HEK293 (cell line): ENCODE measurements at regions not wholly inside any gene's neighbourhood (a gene's known extent, or its start where the extent isn't known, plus 50 kb on each side); places are given as distances from the start of the nearest gene placed in this dataset.

Experiments
- CTCF ChIA-PET: fragments of 350-600 bp; formaldehyde crosslinking; extraction: SDS; loops from one replicate; lab custom pipeline; 2021; ENCODE audit warnings: antibody characterized with exemption; lab: Yijun Ruan, JAX
- POLR2A ChIA-PET: fragments of 300-600 bp; formaldehyde crosslinking; extraction: SDS; loops from one replicate; lab custom pipeline; 2020; ENCODE audit warnings: antibody characterized with exemption, inconsistent platforms; lab: Yijun Ruan, JAX
- H3K27ac ChIP-seq: fragments of 200-500 bp; sonication (Bioruptor generic); 2 replicates; pipeline ENCODE4 v1.5.1; 2014; ENCODE audit warnings: low read depth, low read length, control low read depth, inconsistent platforms; ENCODE audit errors: extremely low read depth
- H3K36me3 ChIP-seq, 2 experiments: fragments of 200-500 bp in 1 of 2; sonication (Bioruptor generic) in 1 of 2; 1 replicate in 1 of 2; 2 replicates in 1 of 2; pipeline ENCODE4 v1.5.1; 2014 to 2017; ENCODE audit warnings: inconsistent platforms in 2 of 2, low read length in 2 of 2; ENCODE audit not compliant: control insufficient read depth in 2 of 2, insufficient read depth in 1 of 2
- H3K4me1 ChIP-seq: fragments of 200-500 bp; sonication (Bioruptor generic); 2 replicates; pipeline ENCODE4 v1.5.1; 2014; ENCODE audit warnings: mild to moderate bottlenecking, low read length, inconsistent platforms; ENCODE audit not compliant: control insufficient read depth, insufficient read depth
- H3K4me3 ChIP-seq: 2 replicates; pipeline ENCODE4 v1.5.1; 2011; ENCODE audit warnings: low read depth, mild to moderate bottlenecking, control low read depth, low read length, moderate library complexity
- H3K9me3 ChIP-seq: fragments of 200-500 bp; sonication (Bioruptor generic); 2 replicates; pipeline ENCODE4 v1.5.1; 2014; ENCODE audit warnings: low read depth, low read length, inconsistent platforms; ENCODE audit not compliant: control insufficient read depth, insufficient read depth
- EGR2 ChIP-seq: fragments of 450-650 bp; formaldehyde crosslinking; IDR thresholded peaks from 2 replicates; pipeline ENCODE4 v1.5.1; 2016; ENCODE audit warnings: low read depth, missing biosample characterization, missing genetic modification characterization
- HOXC10 ChIP-seq: sonication (generic); formaldehyde crosslinking; IDR thresholded peaks from 2 replicates; pipeline ENCODE4 v1.8.1; 2023; ENCODE audit warnings: mild to moderate bottlenecking, missing genetic modification reagents
- PRDM1 ChIP-seq: fragments of 450-650 bp; formaldehyde crosslinking; IDR thresholded peaks from 2 replicates; pipeline ENCODE4; 2016; ENCODE audit warnings: missing biosample characterization, missing genetic modification characterization
- TRIM28 ChIP-seq: IDR thresholded peaks from 2 replicates; pipeline ENCODE4 v1.6.1; 2011; ENCODE audit warnings: low read length, control low read depth, borderline replicate concordance
- YY1 ChIP-seq: fragments of 450-650 bp; formaldehyde crosslinking; IDR thresholded peaks from 2 replicates; pipeline ENCODE4 v1.5.1; 2018; ENCODE audit warnings: missing biosample characterization, missing genetic modification characterization
- ZBTB21 ChIP-seq: fragments of 450-650 bp; formaldehyde crosslinking; IDR thresholded peaks from 2 replicates; pipeline ENCODE4 v1.5.1; 2017; ENCODE audit warnings: missing biosample characterization, missing genetic modification characterization
- ZEB2 ChIP-seq: fragments of 450-650 bp; formaldehyde crosslinking; IDR thresholded peaks from 2 replicates; pipeline ENCODE4 v1.5.1; 2016; ENCODE audit warnings: missing biosample characterization, missing genetic modification characterization
- ZIC2 ChIP-seq: fragments of 450-650 bp; formaldehyde crosslinking; IDR thresholded peaks from 2 replicates; pipeline ENCODE4 v1.5.1; 2016; ENCODE audit warnings: missing biosample characterization, missing genetic modification characterization
- ZNF132 ChIP-seq: fragments of 450-650 bp; formaldehyde crosslinking; IDR thresholded peaks from 2 replicates; pipeline ENCODE4 v1.5.1; 2017; ENCODE audit warnings: missing biosample characterization, missing genetic modification characterization, borderline replicate concordance
- ZNF157 ChIP-seq: fragments of 450-650 bp; formaldehyde crosslinking; IDR thresholded peaks from 2 replicates; pipeline ENCODE4 v1.5.1; 2016; ENCODE audit warnings: missing biosample characterization, missing genetic modification characterization
- ZNF16 ChIP-seq: fragments of 450-650 bp; formaldehyde crosslinking; IDR thresholded peaks from 2 replicates; pipeline ENCODE4 v1.5.1; 2016; ENCODE audit warnings: low read depth, missing biosample characterization, missing genetic modification characterization
- ZNF292 ChIP-seq: fragments of 450-650 bp; formaldehyde crosslinking; IDR thresholded peaks from 2 replicates; pipeline ENCODE4 v1.5.1; 2016; ENCODE audit warnings: low read depth, missing biosample characterization, missing genetic modification characterization, borderline replicate concordance
- ZNF37A ChIP-seq: fragments of 450-650 bp; IDR thresholded peaks from 2 replicates; pipeline ENCODE4 v1.5.1; 2018; ENCODE audit warnings: missing biosample characterization, missing genetic modification characterization
- ZNF473 ChIP-seq: fragments of 450-650 bp; formaldehyde crosslinking; IDR thresholded peaks from 2 replicates; pipeline ENCODE4 v1.5.1; 2017; ENCODE audit warnings: missing biosample characterization, missing genetic modification characterization
- ZNF514 ChIP-seq: fragments of 450-650 bp; formaldehyde crosslinking; IDR thresholded peaks from 2 replicates; pipeline ENCODE4 v1.5.1; 2016; ENCODE audit warnings: missing biosample characterization, missing genetic modification characterization
- ZNF521 ChIP-seq: fragments of 450-650 bp; formaldehyde crosslinking; IDR thresholded peaks from 2 replicates; pipeline ENCODE4 v1.5.1; 2017; ENCODE audit warnings: missing biosample characterization, mild to moderate bottlenecking, missing genetic modification characterization
- ZNF530 ChIP-seq: fragments of 450-650 bp; formaldehyde crosslinking; IDR thresholded peaks from 2 replicates; pipeline ENCODE4 v1.5.1; 2016; ENCODE audit warnings: low read depth, missing biosample characterization, missing genetic modification characterization
- ZNF549 ChIP-seq: fragments of 450-650 bp; IDR thresholded peaks from 2 replicates; pipeline ENCODE4 v1.5.1; 2018; ENCODE audit warnings: missing biosample characterization, missing genetic modification characterization, mild to moderate bottlenecking, inconsistent platforms, moderate library complexity
- ZNF610 ChIP-seq: fragments of 450-650 bp; formaldehyde crosslinking; IDR thresholded peaks from 2 replicates; pipeline ENCODE4 v1.5.1; 2016; ENCODE audit warnings: missing biosample characterization, missing genetic modification characterization, borderline replicate concordance
- ZNF623 ChIP-seq: fragments of 450-650 bp; formaldehyde crosslinking; IDR thresholded peaks from 2 replicates; pipeline ENCODE4 v1.5.1; 2016; ENCODE audit warnings: missing biosample characterization, missing genetic modification characterization
- TF ChIP-seq, protein P1 (sequence below): fragments of 450-650 bp; formaldehyde crosslinking; conservative IDR thresholded peaks from 2 replicates; pipeline ENCODE4 v1.5.1; 2016; ENCODE audit warnings: low read depth, missing biosample characterization, missing genetic modification characterization
- TF ChIP-seq, protein P2 (sequence below): fragments of 450-650 bp; formaldehyde crosslinking; IDR thresholded peaks from 2 replicates; pipeline ENCODE4 v1.5.1; 2016; ENCODE audit warnings: missing biosample characterization, missing genetic modification characterization
- TF ChIP-seq, protein P3 (sequence below): fragments of 450-650 bp; formaldehyde crosslinking; conservative IDR thresholded peaks from 2 replicates; pipeline ENCODE4 v1.5.1; 2016; ENCODE audit warnings: low read depth, missing biosample characterization, missing genetic modification characterization
- TF ChIP-seq, protein P4 (sequence below): fragments of 450-650 bp; formaldehyde crosslinking; optimal IDR thresholded peaks from 2 replicates; pipeline ENCODE3; 2016; ENCODE audit warnings: missing biosample characterization, mild to moderate bottlenecking, missing genetic modification characterization

DNA sequence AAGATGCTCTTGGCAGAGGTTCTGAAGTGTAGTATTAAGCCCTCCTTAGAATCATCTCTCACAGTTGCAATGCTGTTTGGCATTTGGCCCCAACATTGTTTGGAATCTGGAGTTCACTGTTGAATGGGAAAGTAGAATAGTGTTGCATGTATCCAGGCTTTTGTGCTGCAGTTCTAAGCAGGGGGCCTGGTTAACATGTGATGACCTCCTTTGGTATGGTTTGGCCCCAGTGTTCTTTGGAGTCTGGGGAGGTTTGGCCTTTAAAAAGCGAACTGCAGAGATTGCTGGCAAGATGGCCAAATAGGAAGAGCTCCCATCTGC lies 61.8 kb upstream of the PLD5 start:
- ChIA-PET CTCF (no interaction called here), POLR2A (no interaction called here)
- Histone ChIP-seq H3K9me3 (no peaks in the 10 kb centered on the region), H3K4me1 (no peaks in the 10 kb centered on the region), H3K4me3 (no peak overlapping the region), H3K36me3 (no peaks in the 10 kb centered on the region), H3K27ac (no peak overlapping the region)
- TF ChIP-seq TRIM28 (no peak), ZNF292 (tag by site-specific recombination) (no peak), ZNF530 (tag by site-specific recombination) (no peak), ZNF514 (tag by site-specific recombination) (no peak), HOXC10 (CRISPR knock-in tag) (no peak), ZNF610 (tag by site-specific recombination) (no peak), ZNF16 (tag by site-specific recombination) (no peak), ZIC2 (tag by site-specific recombination) (no peak), ZNF157 (tag by site-specific recombination) (no peak)
- TF ChIP-seq, protein P1, sequence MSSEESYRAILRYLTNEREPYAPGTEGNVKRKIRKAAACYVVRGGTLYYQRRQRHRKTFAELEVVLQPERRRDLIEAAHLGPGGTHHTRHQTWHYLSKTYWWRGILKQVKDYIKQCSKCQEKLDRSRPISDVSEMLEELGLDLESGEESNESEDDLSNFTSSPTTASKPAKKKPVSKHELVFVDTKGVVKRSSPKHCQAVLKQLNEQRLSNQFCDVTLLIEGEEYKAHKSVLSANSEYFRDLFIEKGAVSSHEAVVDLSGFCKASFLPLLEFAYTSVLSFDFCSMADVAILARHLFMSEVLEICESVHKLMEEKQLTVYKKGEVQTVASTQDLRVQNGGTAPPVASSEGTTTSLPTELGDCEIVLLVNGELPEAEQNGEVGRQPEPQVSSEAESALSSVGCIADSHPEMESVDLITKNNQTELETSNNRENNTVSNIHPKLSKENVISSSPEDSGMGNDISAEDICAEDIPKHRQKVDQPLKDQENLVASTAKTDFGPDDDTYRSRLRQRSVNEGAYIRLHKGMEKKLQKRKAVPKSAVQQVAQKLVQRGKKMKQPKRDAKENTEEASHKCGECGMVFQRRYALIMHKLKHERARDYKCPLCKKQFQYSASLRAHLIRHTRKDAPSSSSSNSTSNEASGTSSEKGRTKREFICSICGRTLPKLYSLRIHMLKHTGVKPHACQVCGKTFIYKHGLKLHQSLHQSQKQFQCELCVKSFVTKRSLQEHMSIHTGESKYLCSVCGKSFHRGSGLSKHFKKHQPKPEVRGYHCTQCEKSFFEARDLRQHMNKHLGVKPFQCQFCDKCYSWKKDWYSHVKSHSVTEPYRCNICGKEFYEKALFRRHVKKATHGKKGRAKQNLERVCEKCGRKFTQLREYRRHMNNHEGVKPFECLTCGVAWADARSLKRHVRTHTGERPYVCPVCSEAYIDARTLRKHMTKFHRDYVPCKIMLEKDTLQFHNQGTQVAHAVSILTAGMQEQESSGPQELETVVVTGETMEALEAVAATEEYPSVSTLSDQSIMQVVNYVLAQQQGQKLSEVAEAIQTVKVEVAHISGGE (tag by site-specific recombination) = no peak
- TF ChIP-seq, protein P2, sequence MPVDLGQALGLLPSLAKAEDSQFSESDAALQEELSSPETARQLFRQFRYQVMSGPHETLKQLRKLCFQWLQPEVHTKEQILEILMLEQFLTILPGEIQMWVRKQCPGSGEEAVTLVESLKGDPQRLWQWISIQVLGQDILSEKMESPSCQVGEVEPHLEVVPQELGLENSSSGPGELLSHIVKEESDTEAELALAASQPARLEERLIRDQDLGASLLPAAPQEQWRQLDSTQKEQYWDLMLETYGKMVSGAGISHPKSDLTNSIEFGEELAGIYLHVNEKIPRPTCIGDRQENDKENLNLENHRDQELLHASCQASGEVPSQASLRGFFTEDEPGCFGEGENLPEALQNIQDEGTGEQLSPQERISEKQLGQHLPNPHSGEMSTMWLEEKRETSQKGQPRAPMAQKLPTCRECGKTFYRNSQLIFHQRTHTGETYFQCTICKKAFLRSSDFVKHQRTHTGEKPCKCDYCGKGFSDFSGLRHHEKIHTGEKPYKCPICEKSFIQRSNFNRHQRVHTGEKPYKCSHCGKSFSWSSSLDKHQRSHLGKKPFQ (tag by site-specific recombination) = no peak
- TF ChIP-seq, protein P3, sequence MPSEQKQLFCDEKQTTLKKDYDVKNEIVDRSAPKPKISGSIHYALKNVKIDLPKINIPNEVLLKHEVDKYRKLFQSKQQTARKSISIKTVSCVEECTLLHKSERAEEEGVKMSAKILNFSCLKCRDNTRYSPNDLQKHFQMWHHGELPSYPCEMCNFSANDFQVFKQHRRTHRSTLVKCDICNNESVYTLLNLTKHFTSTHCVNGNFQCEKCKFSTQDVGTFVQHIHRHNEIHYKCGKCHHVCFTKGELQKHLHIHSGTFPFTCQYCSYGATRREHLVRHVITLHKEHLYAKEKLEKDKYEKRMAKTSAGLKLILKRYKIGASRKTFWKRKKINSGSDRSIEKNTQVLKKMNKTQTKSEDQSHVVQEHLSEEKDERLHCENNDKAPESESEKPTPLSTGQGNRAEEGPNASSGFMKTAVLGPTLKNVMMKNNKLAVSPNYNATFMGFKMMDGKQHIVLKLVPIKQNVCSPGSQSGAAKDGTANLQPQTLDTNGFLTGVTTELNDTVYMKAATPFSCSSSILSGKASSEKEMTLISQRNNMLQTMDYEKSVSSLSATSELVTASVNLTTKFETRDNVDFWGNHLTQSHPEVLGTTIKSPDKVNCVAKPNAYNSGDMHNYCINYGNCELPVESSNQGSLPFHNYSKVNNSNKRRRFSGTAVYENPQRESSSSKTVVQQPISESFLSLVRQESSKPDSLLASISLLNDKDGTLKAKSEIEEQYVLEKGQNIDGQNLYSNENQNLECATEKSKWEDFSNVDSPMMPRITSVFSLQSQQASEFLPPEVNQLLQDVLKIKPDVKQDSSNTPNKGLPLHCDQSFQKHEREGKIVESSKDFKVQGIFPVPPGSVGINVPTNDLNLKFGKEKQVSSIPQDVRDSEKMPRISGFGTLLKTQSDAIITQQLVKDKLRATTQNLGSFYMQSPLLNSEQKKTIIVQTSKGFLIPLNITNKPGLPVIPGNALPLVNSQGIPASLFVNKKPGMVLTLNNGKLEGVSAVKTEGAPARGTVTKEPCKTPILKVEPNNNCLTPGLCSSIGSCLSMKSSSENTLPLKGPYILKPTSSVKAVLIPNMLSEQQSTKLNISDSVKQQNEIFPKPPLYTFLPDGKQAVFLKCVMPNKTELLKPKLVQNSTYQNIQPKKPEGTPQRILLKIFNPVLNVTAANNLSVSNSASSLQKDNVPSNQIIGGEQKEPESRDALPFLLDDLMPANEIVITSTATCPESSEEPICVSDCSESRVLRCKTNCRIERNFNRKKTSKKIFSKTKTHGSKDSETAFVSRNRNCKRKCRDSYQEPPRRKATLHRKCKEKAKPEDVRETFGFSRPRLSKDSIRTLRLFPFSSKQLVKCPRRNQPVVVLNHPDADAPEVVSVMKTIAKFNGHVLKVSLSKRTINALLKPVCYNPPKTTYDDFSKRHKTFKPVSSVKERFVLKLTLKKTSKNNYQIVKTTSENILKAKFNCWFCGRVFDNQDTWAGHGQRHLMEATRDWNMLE (tag by site-specific recombination) = no peak

DNA sequence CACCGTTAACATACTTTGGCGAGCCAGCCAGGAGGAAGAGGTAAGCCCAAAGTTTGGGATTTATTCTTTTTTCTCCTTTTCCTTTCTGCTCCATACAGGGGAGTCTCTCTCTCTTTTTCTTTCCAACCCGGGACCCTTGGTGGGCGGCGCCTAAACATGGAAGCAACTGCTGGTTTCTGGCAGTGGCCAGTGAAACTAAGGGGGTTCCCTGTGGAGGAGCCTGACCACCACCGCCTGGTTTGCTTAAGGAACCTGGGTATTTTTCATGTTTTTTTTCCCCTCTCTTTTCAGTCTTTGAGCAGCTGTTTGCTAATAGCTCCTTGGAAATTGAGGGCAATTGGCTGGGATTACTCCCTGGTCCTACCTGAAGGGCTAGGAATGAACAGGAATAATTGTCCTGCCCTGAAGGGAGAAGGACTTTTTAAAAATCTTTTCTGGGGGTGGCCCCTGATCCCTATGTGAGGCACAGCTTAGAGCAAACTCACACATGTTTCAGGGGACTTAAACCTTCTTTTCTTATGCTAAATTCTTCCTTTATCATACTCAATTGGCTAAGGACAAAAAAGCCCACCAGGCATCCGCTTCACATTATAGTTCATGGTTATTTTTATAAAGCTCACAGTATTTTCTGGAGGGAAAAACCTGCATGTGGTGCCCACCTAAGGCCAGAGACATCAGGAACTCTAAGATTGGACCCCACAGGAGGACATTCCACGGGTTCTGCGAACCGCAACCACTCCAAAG lies 61.3 kb upstream of the PLD5 start:
- POLR2A ChIA-PET = no interaction called here
- H3K27ac ChIP-seq = no peak overlapping the region
- no peak for TF ChIP-seq ZBTB21 (tag by site-specific recombination)
- TF ChIP-seq ZNF521 (tag by site-specific recombination) = no peak
- TF ChIP-seq ZEB2 (tag by site-specific recombination) = no peak
- TF ChIP-seq EGR2 (tag by site-specific recombination) = no peak
- TF ChIP-seq ZNF37A (tag by site-specific recombination) = no peak
- TF ChIP-seq PRDM1 (tag by site-specific recombination) = no peak
- no peak for TF ChIP-seq YY1 (tag by site-specific recombination)
- TF ChIP-seq ZNF132 = no peak
- no peak for TF ChIP-seq ZNF549 (tag by site-specific recombination)
- TF ChIP-seq ZNF623 = no peak
- no peak for TF ChIP-seq ZNF473 (tag by site-specific recombination)
- TF ChIP-seq, protein P4, sequence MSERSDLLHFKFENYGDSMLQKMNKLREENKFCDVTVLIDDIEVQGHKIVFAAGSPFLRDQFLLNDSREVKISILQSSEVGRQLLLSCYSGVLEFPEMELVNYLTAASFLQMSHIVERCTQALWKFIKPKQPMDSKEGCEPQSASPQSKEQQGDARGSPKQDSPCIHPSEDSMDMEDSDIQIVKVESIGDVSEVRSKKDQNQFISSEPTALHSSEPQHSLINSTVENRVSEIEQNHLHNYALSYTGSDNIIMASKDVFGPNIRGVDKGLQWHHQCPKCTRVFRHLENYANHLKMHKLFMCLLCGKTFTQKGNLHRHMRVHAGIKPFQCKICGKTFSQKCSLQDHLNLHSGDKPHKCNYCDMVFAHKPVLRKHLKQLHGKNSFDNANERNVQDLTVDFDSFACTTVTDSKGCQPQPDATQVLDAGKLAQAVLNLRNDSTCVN (tag by site-specific recombination) = no peak

More for the DNA sequence above, 61.3 kb upstream of the PLD5 start:
- H3K4me1 ChIP-seq = no peaks in the 10 kb centered on the region
- no peaks in the 10 kb centered on the region for H3K9me3 ChIP-seq
- H3K36me3 ChIP-seq = no peaks in the 10 kb centered on the region
- CTCF ChIA-PET = no interaction called here
- H3K4me3 ChIP-seq = no peak overlapping the region
